NCI-H526 (cell line): ENCODE measurements at regions not wholly inside any gene's neighbourhood (a gene's known extent, or its start where the extent isn't known, plus 50 kb on each side); places are given as distances from the start of the nearest gene placed in this dataset.
"Not testable (repeated sequence)": the region's sequence is repeated elsewhere in the genome, so short reads cannot be mapped to it uniquely, and the experiment has no call there.

ENCODE experiments used
- DNase-seq, 2 experiments: peaks; one replicate each; lab custom pipeline; 2025; lab: John Stamatoyannopoulos, UW

- no peak for DNase-seq
Observed at GRCh38 chr4:18664171-18664570, 642.6 kb upstream of the LCORL start.

GRCh38 chr4:18645351-18645750, 623.8 kb upstream of the LCORL start:
- peak in 1 of 2 experiments; percentile 8 for DNase-seq

- DNase-seq, result no peak
Observed at GRCh38 chr4:18641334-18641733, 619.8 kb upstream of the LCORL start.

GRCh38 chr4:18638031-18638430, 616.5 kb upstream of the LCORL start:
- DNase-seq, result no peak

DNA sequence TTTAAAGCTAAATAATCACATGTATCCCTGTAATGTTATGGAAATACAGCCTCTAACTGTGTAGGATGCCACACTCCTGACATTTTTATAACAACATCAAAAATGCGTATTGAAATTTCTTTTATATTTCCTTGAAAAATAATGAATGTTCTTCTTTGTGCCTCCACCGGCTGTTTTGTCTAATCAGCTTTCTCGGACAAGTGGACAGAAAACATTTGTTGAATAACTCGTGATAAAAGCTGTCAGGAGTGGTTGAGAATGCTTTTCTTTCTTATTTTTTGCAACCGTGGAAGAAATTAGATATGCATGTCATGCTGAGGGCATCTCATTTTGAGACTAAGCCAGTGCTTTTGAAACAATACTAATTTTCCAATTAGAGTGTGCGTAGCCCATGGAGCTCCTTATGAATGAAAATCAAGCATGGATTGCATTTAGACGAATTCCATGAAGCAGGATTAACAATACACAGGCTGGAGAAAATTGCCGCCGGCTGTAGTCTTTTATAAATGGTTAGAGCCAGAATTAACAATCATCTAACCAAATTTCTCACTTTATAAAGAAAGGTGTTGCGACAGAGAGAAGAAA, 614.5 kb upstream of the LCORL start:
- DNase-seq, result no peak

GRCh38 chr4:18635531-18635930, 614.0 kb upstream of the LCORL start:
- DNase-seq, result no peak

DNA sequence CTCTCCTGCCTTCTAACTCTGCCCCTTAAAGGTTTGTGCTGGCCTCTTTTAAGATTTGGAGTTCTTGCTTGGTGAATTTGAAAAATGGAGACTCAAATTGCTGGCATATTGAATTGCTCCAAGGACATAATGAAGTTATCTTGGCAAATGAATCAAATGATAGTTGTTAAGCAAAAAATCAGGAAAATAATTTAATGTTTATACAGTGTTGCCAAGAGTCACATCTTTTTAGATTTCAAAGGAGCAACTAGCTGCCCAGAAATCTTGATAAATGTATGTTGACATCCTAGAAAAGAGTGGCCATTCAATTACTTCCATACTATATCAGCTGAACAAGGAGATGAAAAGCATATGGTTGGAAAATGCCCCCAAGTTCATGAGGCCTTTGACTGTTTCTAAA, 610.0 kb upstream of the LCORL start:
- no peak for DNase-seq

GRCh38 chr4:18630218-18631110, 608.9 kb upstream of the LCORL start:
- no peak for DNase-seq

GRCh38 chr4:18627447-18628005, 606.0 kb upstream of the LCORL start:
- no peak for DNase-seq

GRCh38 chr4:18626996-18627395, 605.4 kb upstream of the LCORL start:
- no peak for DNase-seq

- DNase-seq, result no peak
Observed at GRCh38 chr4:18626366-18626765, 604.8 kb upstream of the LCORL start.

- DNase-seq, result no peak
Observed at GRCh38 chr4:18621186-18621585, 599.6 kb upstream of the LCORL start.

- no peak for DNase-seq
Observed at GRCh38 chr4:18616720-18617119, 595.2 kb upstream of the LCORL start.

DNA sequence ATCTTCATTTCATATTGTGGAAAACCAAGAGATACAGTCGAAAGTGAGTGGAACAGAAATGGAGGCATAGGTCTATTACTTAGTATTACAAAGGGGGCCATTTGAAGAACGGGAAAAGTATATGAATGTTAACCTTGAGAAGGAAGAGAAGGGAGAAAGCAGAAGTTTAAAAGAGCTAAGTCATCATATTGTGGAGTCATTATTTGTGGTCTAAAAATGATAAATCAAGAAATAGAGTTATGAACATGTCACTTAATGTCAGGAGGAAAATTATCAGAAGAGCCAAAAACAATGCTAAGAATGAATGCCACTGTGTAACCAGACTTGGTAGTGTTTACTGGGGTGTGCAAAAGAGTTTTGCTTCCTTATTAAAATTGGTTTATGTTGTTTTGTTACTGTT, 589.5 kb upstream of the LCORL start:
- DNase-seq, result no peak

DNA sequence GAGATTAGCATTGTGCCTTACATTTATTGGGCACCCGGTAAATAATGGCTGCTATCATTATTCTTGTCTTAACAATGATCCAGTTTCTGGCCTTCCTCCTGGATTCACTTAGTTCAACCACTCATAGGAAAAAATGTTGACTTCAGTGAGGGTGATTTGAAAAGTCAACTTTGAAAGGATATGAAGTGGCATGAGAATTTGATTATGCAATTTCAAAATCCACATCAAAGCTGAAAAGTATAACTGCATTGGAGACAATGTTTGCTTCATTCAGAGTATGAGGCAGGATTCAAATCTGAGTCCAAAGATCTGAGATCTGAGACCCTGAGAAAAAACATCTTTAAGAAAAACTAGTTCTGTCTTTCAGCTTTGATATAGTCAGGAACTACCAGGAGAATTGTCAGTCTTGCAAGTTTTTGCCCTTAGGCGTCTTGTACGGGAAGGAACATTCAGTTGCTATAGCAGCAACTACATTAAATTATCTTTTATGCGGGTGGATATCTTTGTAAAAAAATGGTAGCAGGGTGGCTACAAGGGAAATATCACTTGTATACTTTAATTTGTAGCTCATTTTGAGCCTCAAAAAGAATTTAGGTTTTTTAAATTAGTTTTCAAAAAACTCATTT, 587.5 kb upstream of the LCORL start:
- peak in 1 of 2 experiments; percentile 32 for DNase-seq

- not testable (repeated sequence) for DNase-seq
Observed at GRCh38 chr4:18602610-18603009, 581.1 kb upstream of the LCORL start.

DNA sequence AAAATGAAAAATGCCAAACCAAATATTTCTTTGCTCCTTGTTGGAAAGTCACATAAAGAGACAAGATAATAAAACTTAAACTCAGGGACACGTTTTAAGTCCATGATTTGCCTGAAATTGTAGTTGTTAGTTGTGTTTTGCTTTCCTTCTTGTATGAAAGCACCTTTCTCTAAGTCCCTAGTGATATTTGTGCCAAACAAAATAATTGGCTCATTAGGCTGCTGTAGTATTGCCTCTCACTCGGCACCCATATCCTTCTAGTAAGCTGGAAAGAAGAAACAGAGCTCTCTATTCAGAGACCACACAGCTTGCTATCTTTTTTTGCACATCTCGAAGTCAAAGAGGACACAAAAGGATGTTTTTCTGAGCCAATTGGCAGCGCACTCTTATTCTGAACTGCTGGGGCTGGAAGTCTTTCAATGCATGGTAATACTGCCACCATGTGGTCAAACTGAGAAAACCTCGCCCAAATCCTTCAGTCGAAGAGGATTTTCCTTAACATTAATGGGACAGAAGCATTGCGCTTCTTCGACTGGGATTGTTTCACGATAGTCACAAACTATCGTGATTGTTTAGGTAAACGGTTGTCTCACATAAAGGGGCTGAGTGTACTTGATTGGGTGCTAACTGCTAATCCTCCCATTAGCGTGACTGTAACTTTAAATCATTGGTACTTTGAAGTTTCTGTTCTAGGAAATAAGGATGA, 571.9 kb upstream of the LCORL start:
- DNase-seq, result peak; percentile 64 to 83

DNA sequence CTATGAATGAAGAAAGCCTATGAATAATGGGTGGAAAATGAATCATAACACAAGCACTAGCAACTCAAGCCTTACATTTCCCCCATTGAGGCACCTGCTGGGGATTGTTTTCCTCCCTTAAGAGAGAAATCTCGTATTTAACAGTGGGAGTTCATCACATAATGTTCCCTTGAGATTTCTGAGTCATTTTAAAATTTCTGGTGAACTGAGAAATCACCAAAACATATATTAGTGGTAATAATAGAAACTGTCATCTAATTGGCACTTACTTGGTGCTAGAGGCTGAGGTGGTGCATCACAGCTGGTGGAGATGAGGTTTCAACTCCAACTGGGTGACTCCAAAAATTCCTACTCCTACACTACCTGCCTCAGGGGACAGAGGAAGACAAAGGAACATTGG, 561.3 kb upstream of the LCORL start:
- DNase-seq, result no peak

DNA sequence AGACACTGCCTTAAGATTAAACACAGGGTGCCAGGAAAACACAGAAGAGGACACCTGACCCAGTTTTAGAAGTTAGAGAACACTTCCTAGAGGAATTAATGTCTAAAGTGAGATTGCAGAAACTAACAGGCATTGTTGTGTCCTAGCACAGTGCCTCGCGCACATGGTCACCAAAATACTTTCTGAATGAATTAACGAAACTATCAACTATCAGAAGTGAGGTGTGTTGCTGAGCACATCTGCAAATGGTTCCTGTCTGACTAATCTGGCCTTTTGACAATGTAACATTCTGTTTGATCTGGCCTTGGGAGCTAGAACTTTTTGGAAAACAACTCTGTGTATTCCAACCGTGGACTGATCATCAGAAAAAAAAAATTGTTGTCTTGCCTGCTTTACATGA, 556.8 kb upstream of the LCORL start:
- no peak for DNase-seq

GRCh38 chr4:18572481-18572880, 550.9 kb upstream of the LCORL start:
- no peak for DNase-seq

GRCh38 chr4:18571301-18571761, 549.8 kb upstream of the LCORL start:
- no peak for DNase-seq

DNA sequence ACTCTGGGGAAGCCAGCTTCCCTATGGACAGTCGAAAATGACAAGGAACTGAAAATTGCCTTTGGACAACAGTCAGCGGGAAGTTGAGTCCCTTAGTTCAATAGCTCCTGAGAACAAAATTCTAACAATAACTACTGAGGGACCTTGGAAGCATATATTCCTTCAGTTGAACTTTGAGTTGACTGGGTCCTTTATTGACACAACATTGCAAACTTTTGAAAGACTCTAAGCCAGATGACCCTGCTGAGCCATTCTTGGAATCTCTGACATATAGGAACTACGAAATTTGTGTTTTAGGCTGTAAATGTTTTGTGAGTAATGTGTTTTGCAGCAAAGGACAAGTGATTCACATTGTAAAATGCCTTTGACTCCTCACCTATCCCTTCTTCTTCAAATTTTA, 548.8 kb upstream of the LCORL start:
- no peak for DNase-seq
